DND-41 (cell line): ENCODE measurements at regions not wholly inside any gene's neighbourhood (a gene's known extent, or its start where the extent isn't known, plus 50 kb on each side); places are given as distances from the start of the nearest gene placed in this dataset.

Experiments
- CTCF ChIP-seq: IDR thresholded peaks from 2 replicates; pipeline ENCODE4 v1.5.1; 2012; ENCODE audit warnings: borderline replicate concordance, low read length, moderate library complexity, mild to moderate bottlenecking; ENCODE audit not compliant: poor library complexity, severe bottlenecking; ENCODE audit errors: extremely low read depth
- EZH2 ChIP-seq: IDR thresholded peaks from 3 replicates; pipeline ENCODE4 v1.6.1; 2012; ENCODE audit warnings: borderline replicate concordance, low read depth, mild to moderate bottlenecking, moderate library complexity, low read length, inconsistent platforms; ENCODE audit not compliant: severe bottlenecking

- TF ChIP-seq CTCF, result no peak
- no peak for TF ChIP-seq EZH2
Observed at GRCh38 chr1:175884369-175884768, 141.0 kb upstream of the TNR start.
